Osteocyte (in vitro differentiated cells): ENCODE measurements at regions not wholly inside any gene's neighbourhood (a gene's known extent, or its start where the extent isn't known, plus 50 kb on each side); places are given as distances from the start of the nearest gene placed in this dataset.

Experiments
- DNase-seq: peaks from one replicate; pipeline ENCODE4 v3.0.0; 2021; ENCODE audit warnings: mixed read lengths; ENCODE audit not compliant: unreplicated experiment; ENCODE audit errors: extremely low spot score
- H3K27ac Mint-ChIP-seq: one replicate; pipeline ENCODE4 v1.8.0; 2021; ENCODE audit warnings: mild to moderate bottlenecking, mixed read lengths; ENCODE audit not compliant: unreplicated experiment
- H3K27me3 Mint-ChIP-seq: one replicate; pipeline ENCODE4 v1.8.0; 2021; ENCODE audit warnings: mixed read lengths; ENCODE audit not compliant: unreplicated experiment
- H3K36me3 Mint-ChIP-seq: one replicate; pipeline ENCODE4 v1.8.0; 2021; ENCODE audit warnings: mixed read lengths; ENCODE audit not compliant: unreplicated experiment
- H3K4me1 Mint-ChIP-seq: one replicate; pipeline ENCODE4 v1.8.0; 2021; ENCODE audit warnings: mixed read lengths; ENCODE audit not compliant: unreplicated experiment
- H3K4me3 Mint-ChIP-seq: one replicate; pipeline ENCODE4 v1.8.0; 2021; ENCODE audit warnings: mild to moderate bottlenecking, moderate library complexity, mixed read lengths; ENCODE audit not compliant: unreplicated experiment
- H3K9me3 Mint-ChIP-seq: one replicate; pipeline ENCODE4 v1.8.0; 2021; ENCODE audit warnings: mixed read lengths; ENCODE audit not compliant: unreplicated experiment
- TF ChIP-seq, protein P1 (sequence below): fragments of 200-600 bp; sonication (generic); IDR thresholded peaks from 2 replicates; pipeline ENCODE4 v1.5.0; 2021; ENCODE audit warnings: antibody characterized with exemption, mild to moderate bottlenecking, moderate library complexity

DNA sequence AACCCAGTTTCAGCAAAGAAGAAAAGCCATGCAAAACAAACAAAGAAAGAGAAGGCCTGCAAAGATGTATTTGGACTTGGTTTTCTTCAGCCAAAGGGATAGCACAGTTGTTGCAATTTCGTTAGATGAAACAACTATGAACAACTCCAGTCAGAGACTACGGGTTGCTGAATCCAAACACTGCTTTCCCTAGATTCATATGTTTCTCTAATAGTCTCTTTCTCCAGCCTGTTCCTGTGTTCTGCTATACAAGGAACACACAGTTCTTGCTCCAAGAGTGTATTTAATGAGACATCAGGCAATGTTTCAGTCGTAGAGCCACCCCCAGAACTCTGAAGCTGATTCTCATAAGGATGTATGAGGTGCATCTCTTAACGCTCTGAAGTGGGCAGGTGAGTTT, 162.5 kb upstream of the TBL1X start:
- Mint-ChIP-seq H3K27me3 (no peaks in the 10 kb centered on the region), H3K4me3 (no peak overlapping the region), H3K27ac (no peak overlapping the region), H3K36me3 (no peaks in the 10 kb centered on the region), H3K4me1 (no peaks in the 10 kb centered on the region), H3K9me3 (peaks cover 9% of the 10 kb centered on the region)
- TF ChIP-seq, protein P1, sequence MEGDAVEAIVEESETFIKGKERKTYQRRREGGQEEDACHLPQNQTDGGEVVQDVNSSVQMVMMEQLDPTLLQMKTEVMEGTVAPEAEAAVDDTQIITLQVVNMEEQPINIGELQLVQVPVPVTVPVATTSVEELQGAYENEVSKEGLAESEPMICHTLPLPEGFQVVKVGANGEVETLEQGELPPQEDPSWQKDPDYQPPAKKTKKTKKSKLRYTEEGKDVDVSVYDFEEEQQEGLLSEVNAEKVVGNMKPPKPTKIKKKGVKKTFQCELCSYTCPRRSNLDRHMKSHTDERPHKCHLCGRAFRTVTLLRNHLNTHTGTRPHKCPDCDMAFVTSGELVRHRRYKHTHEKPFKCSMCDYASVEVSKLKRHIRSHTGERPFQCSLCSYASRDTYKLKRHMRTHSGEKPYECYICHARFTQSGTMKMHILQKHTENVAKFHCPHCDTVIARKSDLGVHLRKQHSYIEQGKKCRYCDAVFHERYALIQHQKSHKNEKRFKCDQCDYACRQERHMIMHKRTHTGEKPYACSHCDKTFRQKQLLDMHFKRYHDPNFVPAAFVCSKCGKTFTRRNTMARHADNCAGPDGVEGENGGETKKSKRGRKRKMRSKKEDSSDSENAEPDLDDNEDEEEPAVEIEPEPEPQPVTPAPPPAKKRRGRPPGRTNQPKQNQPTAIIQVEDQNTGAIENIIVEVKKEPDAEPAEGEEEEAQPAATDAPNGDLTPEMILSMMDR: no peak
- DNase-seq: no peak

DNA sequence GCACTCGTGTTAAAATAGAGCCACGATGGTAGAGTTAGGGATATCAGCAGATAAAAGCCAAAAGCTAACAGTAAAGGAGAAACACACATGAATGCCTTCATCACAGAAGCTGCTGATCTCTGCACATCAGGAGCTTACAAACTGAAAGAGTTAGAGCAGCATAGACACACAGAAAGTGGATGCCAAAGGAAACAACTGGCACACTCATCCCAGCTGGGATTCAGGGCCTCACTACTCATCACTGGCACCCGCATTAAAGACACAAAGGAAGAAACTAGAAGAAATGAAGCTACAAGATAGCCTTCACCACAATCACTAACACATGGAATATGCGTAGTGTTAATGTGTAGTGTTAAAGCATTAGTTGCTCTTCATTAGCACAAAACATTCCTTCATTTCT, 156.4 kb upstream of the TBL1X start:
- no peak for DNase-seq
- Mint-ChIP-seq H3K27me3 (no peaks in the 10 kb centered on the region), H3K4me1 (no peaks in the 10 kb centered on the region), H3K4me3 (no peak overlapping the region), H3K36me3 (no peaks in the 10 kb centered on the region), H3K27ac (no peak overlapping the region), H3K9me3 (no peaks in the 10 kb centered on the region)
- TF ChIP-seq, protein P1: no peak

- Mint-ChIP-seq H3K27me3 (no peaks in the 10 kb centered on the region), H3K27ac (no peak overlapping the region), H3K4me3 (no peak overlapping the region), H3K4me1 (no peaks in the 10 kb centered on the region), H3K9me3 (no peaks in the 10 kb centered on the region), H3K36me3 (no peaks in the 10 kb centered on the region)
- DNase-seq: no peak
- TF ChIP-seq, protein P1: no peak
Measured at GRCh38 chrX:9310616-9311015, 154.2 kb upstream of the TBL1X start.

GRCh38 chrX:9311421-9312160, 153.3 kb upstream of the TBL1X start:
- no peak overlapping the region for H3K27ac Mint-ChIP-seq
- H3K27me3 Mint-ChIP-seq: no peaks in the 10 kb centered on the region
- H3K9me3 Mint-ChIP-seq: no peaks in the 10 kb centered on the region
- DNase-seq: no peak
- TF ChIP-seq, protein P1: no peak
- H3K36me3 Mint-ChIP-seq: no peaks in the 10 kb centered on the region
- no peaks in the 10 kb centered on the region for H3K4me1 Mint-ChIP-seq
- no peak overlapping the region for H3K4me3 Mint-ChIP-seq

- Mint-ChIP-seq H3K27me3 (no peaks in the 10 kb centered on the region), H3K4me3 (no peak overlapping the region), H3K9me3 (no peaks in the 10 kb centered on the region)
Measured at GRCh38 chrX:9312922-9313867, 151.7 kb upstream of the TBL1X start.

More at GRCh38 chrX:9312922-9313867, 151.7 kb upstream of the TBL1X start:
- Mint-ChIP-seq H3K27ac (no peak overlapping the region), H3K36me3 (no peaks in the 10 kb centered on the region), H3K4me1 (no peaks in the 10 kb centered on the region)
- no peak for DNase-seq
- TF ChIP-seq, protein P1: peak; percentile 53
